ENCODE measurements at regions not wholly inside any gene's neighbourhood (a gene's known extent, or its start where the extent isn't known, plus 50 kb on each side); places are given as distances from the start of the nearest gene placed in this dataset.

DNA sequence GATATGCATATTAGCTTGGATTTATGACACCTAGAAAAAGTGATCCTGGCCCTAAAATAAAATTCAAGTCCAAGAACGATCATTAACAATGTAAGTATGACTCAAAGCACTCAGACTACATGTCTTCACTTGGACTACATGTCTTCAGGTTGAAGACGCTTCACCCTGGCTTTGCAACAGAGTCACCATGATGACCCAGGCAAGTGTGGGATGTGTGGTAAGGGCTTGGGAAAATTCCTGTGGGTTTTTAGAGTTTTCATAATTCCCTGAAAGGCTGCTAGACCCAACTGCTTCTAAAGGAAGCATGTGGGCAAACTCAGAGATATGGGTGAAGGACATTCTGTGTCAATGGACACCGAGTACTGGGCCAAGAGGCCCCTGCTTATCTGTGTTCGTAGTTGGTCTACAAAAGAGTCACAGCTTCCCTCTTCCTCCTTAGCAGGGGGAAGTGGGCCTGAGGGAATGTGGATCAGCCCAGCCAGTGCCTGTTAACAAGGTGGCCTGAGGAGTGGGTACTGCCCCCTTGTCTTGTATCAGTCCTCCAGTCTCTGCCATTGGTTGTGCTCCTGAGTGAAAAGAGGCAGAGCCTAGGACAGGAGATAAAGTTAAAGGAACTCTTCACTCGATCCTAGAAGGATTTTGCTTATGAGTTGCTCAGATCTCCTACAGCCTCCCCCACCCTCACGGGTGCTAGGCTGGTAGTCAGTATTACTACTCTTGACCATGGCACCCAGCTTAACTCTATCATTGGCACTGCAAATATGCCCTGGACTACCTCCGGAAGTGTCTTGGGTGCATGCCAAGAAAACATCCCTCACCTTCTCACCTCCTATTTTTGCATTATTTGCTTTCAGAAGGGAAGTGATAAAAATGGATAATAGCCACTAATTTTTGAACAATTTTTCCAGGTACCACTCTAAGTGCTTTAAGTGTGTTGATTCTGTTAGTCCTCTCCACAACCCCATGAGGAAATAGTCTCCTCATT is 406.3 kb downstream of the COG6 start:
- peak; percentile 71 for DNase-seq (ENCODE audit: low read depth)
- H3K4me3 ChIP-seq (ENCODE audit: insufficient read depth, low read depth, low read length): no peak overlapping the region
- no peaks in the 10 kb centered on the region for H3K9me3 Mint-ChIP-seq (ENCODE audit: unreplicated experiment)
- no peaks in the 10 kb centered on the region for H3K27me3 ChIP-seq (ENCODE audit: insufficient read depth, low read length)
- no peak overlapping the region for H3K27ac Mint-ChIP-seq (ENCODE audit: unreplicated experiment)
- peaks cover 2% of the 10 kb centered on the region for H3K36me3 Mint-ChIP-seq (ENCODE audit: low read depth, unreplicated experiment)
- H3K4me1 Mint-ChIP-seq (ENCODE audit: low read depth, unreplicated experiment): peaks cover 44% of the 10 kb centered on the region
- no peaks in the 10 kb centered on the region for H3K9me3 ChIP-seq (ENCODE audit: insufficient read depth, low read depth, low read length)
- no peak overlapping the region for H3K27ac ChIP-seq (ENCODE audit: low read depth, low read length)
- H3K27me3 Mint-ChIP-seq (ENCODE audit: low read depth, unreplicated experiment): no peaks in the 10 kb centered on the region
- H3K4me2 ChIP-seq (ENCODE audit: low read length): no peak overlapping the region
- H3K4me1 ChIP-seq (ENCODE audit: insufficient read depth, low read length): peaks cover 26% of the 10 kb centered on the region
- no peak overlapping the region for H3K4me3 Mint-ChIP-seq (ENCODE audit: unreplicated experiment)
- H3K9ac ChIP-seq (ENCODE audit: low read length): no peak overlapping the region
- H3K36me3 ChIP-seq (ENCODE audit: insufficient read depth, low read length): no peaks in the 10 kb centered on the region
- no peaks in the 10 kb centered on the region for H3K79me2 ChIP-seq (ENCODE audit: insufficient read depth, low read length)
- H2AFZ ChIP-seq (ENCODE audit: low read depth, low read length): no peak overlapping the region
- no peak for FAIRE-seq
- TF ChIP-seq EZH2 (IDR thresholded peaks at IDR 0.05; ENCODE audit: insufficient read depth, low read length) (no peak), CTCF (IDR thresholded peaks at IDR 0.05; ENCODE audit: insufficient read depth, low read depth, low read length) (no peak)
- no peaks in the 10 kb centered on the region for H4K20me1 ChIP-seq (ENCODE audit: insufficient read depth, low read length)

- no peaks in the 10 kb centered on the region for H3K36me3 ChIP-seq (ENCODE audit: insufficient read depth, low read length)
- Mint-ChIP-seq H3K9me3 (ENCODE audit: unreplicated experiment) (no peaks in the 10 kb centered on the region), H3K4me1 (ENCODE audit: low read depth, unreplicated experiment) (peaks cover 44% of the 10 kb centered on the region), H3K36me3 (ENCODE audit: low read depth, unreplicated experiment) (peaks cover 2% of the 10 kb centered on the region), H3K27ac (ENCODE audit: unreplicated experiment) (peak overlapping the region; percentile 75), H3K4me3 (ENCODE audit: unreplicated experiment) (no peak overlapping the region), H3K27me3 (ENCODE audit: low read depth, unreplicated experiment) (no peaks in the 10 kb centered on the region)
- no peak for TF ChIP-seq EZH2 (IDR thresholded peaks at IDR 0.05; ENCODE audit: insufficient read depth, low read length)
- no peak for TF ChIP-seq CTCF (IDR thresholded peaks at IDR 0.05; ENCODE audit: insufficient read depth, low read depth, low read length)
- DNase-seq (ENCODE audit: low read depth): no peak
- H3K27me3 ChIP-seq (ENCODE audit: insufficient read depth, low read length): no peaks in the 10 kb centered on the region
- H3K27ac ChIP-seq (ENCODE audit: low read depth, low read length): no peak overlapping the region
- H3K4me3 ChIP-seq (ENCODE audit: insufficient read depth, low read depth, low read length): no peak overlapping the region
- no peaks in the 10 kb centered on the region for H4K20me1 ChIP-seq (ENCODE audit: insufficient read depth, low read length)
- H3K4me2 ChIP-seq (ENCODE audit: low read length): no peak overlapping the region
- H2AFZ ChIP-seq (ENCODE audit: low read depth, low read length): no peak overlapping the region
- no peak overlapping the region for H3K9ac ChIP-seq (ENCODE audit: low read length)
- no peaks in the 10 kb centered on the region for H3K79me2 ChIP-seq (ENCODE audit: insufficient read depth, low read length)
- H3K9me3 ChIP-seq (ENCODE audit: insufficient read depth, low read depth, low read length): no peaks in the 10 kb centered on the region
- H3K4me1 ChIP-seq (ENCODE audit: insufficient read depth, low read length): peaks cover 26% of the 10 kb centered on the region
- FAIRE-seq: no peak
Measured at GRCh38 chr13:40063278-40063698, 407.8 kb downstream of the COG6 start.

- Mint-ChIP-seq H3K27me3 (ENCODE audit: low read depth, unreplicated experiment) (no peaks in the 10 kb centered on the region), H3K4me1 (ENCODE audit: low read depth, unreplicated experiment) (peaks cover 44% of the 10 kb centered on the region), H3K4me3 (ENCODE audit: unreplicated experiment) (no peak overlapping the region), H3K27ac (ENCODE audit: unreplicated experiment) (peak overlapping the region; percentile 75), H3K9me3 (ENCODE audit: unreplicated experiment) (no peaks in the 10 kb centered on the region), H3K36me3 (ENCODE audit: low read depth, unreplicated experiment) (peaks cover 2% of the 10 kb centered on the region)
- FAIRE-seq: no peak
- H3K36me3 ChIP-seq (ENCODE audit: insufficient read depth, low read length): no peaks in the 10 kb centered on the region
- no peak overlapping the region for H3K4me3 ChIP-seq (ENCODE audit: insufficient read depth, low read depth, low read length)
- DNase-seq (ENCODE audit: low read depth): no peak
- no peak overlapping the region for H3K4me2 ChIP-seq (ENCODE audit: low read length)
- H3K27me3 ChIP-seq (ENCODE audit: insufficient read depth, low read length): no peaks in the 10 kb centered on the region
- H3K9ac ChIP-seq (ENCODE audit: low read length): no peak overlapping the region
- TF ChIP-seq CTCF (IDR thresholded peaks at IDR 0.05; ENCODE audit: insufficient read depth, low read depth, low read length): no peak
- H3K9me3 ChIP-seq (ENCODE audit: insufficient read depth, low read depth, low read length): no peaks in the 10 kb centered on the region
- H3K4me1 ChIP-seq (ENCODE audit: insufficient read depth, low read length): peaks cover 26% of the 10 kb centered on the region
- H3K27ac ChIP-seq (ENCODE audit: low read depth, low read length): no peak overlapping the region
- no peak overlapping the region for H2AFZ ChIP-seq (ENCODE audit: low read depth, low read length)
- no peaks in the 10 kb centered on the region for H4K20me1 ChIP-seq (ENCODE audit: insufficient read depth, low read length)
- H3K79me2 ChIP-seq (ENCODE audit: insufficient read depth, low read length): no peaks in the 10 kb centered on the region
Measured at GRCh38 chr13:40063703-40064102, 408.2 kb downstream of the COG6 start.

Measured in astrocyte (in vitro differentiated cells and primary cell).